ENCODE measurements at regions not wholly inside any gene's neighbourhood (a gene's known extent, or its start where the extent isn't known, plus 50 kb on each side); places are given as distances from the start of the nearest gene placed in this dataset.

DNA sequence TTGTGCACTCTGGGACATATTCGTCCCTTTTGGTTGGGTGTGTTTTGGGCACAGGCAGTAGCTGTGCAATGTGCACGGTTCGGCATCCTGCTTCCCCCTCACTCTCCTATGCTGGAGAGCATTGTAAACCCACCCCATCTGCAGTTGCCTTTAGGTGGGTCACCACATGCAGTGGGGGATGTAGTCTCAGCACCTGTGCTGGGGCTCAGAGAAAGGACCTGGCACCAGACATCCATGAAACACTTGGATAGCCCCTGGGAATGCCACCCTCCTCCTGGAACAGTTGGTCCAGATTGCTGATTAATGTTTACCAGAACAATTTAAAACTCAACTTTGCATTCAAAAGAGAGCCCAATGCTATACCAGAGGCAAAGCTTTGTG is 123.9 kb upstream of the MEF2A start:
- DNase-seq (peak; percentile 3), ATAC-seq (ENCODE audit: low read depth) (no peak)
- Histone ChIP-seq H3K27ac (ENCODE audit: low read length in 2 of 2) (no peak overlapping the region), H3K9me3 (ENCODE audit: control extremely low read depth in 1 of 3, control insufficient read depth in 2 of 3, insufficient read depth in 1 of 3, low read length in 2 of 3) (peaks cover 0 to 1% (median 0%) of the 10 kb centered on the region in 3 donors), H2AFZ (ENCODE audit: insufficient read depth, low read depth, low read length, poor library complexity, severe bottlenecking) (no peak overlapping the region), H3K27me3 (replicated peaks in 1 of 4; ENCODE audit: control extremely low read depth in 1 of 4, control insufficient read depth in 3 of 4, insufficient read depth in 4 of 4, low read length in 3 of 4) (no peaks in the 10 kb centered on the region), H3K4me3 (ENCODE audit: control extremely low read depth in 1 of 5, extremely low read depth in 1 of 5, insufficient read depth in 1 of 5, low read depth in 2 of 5, low read length in 4 of 5) (no peak overlapping the region), H3K36me3 (replicated peaks in 1 of 2; ENCODE audit: control extremely low read depth in 1 of 2, control insufficient read depth in 1 of 2, extremely low read depth in 1 of 2, insufficient read depth in 2 of 2, low read length in 1 of 2) (no peaks in the 10 kb centered on the region), H3K4me2 (replicated peaks; ENCODE audit: low read depth, low read length, poor library complexity, severe bottlenecking) (no peak overlapping the region), H3K4me1 (ENCODE audit: control insufficient read depth in 2 of 2, insufficient read depth in 2 of 2, low read length in 2 of 2) (peaks cover 34 to 41% of the 10 kb centered on the region in 2 donors), H4K20me1 (ENCODE audit: control insufficient read depth, insufficient read depth, low read length, poor library complexity, severe bottlenecking) (no peaks in the 10 kb centered on the region), H3K79me2 (ENCODE audit: control insufficient read depth, insufficient read depth, low read length) (no peaks in the 10 kb centered on the region), H3K9ac (ENCODE audit: low read length) (no peak overlapping the region)
- Mint-ChIP-seq H3K27me3 (no peaks in the 10 kb centered on the region), H3K4me3 (no peak overlapping the region), H3K4me1 (peaks cover 36% of the 10 kb centered on the region), H3K27ac (no peak overlapping the region), H3K9me3 (ENCODE audit: insufficient read depth) (no peaks in the 10 kb centered on the region)
- 100% methylated on average over 2 of the region's 3 CpGs for WGBS (ENCODE audit: insufficient coverage)
- CTCF ChIA-PET, result interaction anchor here (2.7 kb wide), 1 partner anchor 262 kb away, joined by 9 read pairs; no protein-coding TSS in a partner anchor
- intact Hi-C loops (cut with micrococcal nuclease), result no loop called here
- TF ChIP-seq, protein P1, sequence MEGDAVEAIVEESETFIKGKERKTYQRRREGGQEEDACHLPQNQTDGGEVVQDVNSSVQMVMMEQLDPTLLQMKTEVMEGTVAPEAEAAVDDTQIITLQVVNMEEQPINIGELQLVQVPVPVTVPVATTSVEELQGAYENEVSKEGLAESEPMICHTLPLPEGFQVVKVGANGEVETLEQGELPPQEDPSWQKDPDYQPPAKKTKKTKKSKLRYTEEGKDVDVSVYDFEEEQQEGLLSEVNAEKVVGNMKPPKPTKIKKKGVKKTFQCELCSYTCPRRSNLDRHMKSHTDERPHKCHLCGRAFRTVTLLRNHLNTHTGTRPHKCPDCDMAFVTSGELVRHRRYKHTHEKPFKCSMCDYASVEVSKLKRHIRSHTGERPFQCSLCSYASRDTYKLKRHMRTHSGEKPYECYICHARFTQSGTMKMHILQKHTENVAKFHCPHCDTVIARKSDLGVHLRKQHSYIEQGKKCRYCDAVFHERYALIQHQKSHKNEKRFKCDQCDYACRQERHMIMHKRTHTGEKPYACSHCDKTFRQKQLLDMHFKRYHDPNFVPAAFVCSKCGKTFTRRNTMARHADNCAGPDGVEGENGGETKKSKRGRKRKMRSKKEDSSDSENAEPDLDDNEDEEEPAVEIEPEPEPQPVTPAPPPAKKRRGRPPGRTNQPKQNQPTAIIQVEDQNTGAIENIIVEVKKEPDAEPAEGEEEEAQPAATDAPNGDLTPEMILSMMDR (IDR thresholded peaks at IDR 0.05), result no peak
- TF ChIP-seq EZH2 (IDR thresholded peaks at IDR 0.05; ENCODE audit: borderline replicate concordance, insufficient read depth, low read depth, low read length, poor library complexity, severe bottlenecking), result no peak
- POLR2A ChIA-PET, result interaction anchor here (1.5 kb wide), 1 partner anchor 63 kb away, joined by 3 read pairs; no protein-coding TSS in a partner anchor

DNA sequence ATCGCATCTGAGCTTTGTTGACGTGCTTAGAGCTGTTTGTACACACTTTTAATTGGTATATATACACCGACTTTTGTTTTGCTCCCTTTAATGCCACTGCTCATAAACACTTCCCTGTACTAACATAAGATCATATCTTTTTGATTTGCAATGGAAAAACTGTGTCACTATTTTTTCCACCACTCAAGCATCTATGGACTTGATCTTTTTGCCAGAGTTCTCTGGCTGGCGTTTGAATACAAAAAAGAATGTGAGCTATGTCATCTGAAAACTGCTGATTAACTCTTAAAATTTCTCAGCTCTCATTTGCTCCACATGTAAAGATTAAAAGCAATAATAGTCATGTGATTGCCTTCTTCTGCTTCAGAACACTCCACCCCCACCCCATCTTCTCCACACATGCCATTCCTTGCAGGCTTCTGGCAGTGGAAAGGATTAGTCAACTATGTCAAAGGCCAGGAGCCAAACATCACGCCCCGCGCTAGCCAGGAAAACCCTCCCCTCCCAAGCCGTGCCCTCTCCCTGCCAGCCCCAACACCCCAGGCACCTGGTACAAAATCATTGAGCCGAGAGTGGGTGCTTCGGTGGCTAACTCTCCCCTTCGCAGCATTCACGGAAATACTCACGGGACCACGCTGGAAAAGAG is 123.4 kb upstream of the MEF2A start:
- ChIA-PET CTCF (interaction anchor here (2.7 kb wide), 1 partner anchor 262 kb away, joined by 9 read pairs; no protein-coding TSS in a partner anchor), POLR2A (interaction anchor here (1.5 kb wide), 1 partner anchor 62 kb away, joined by 3 read pairs; no protein-coding TSS in a partner anchor)
- H2AFZ ChIP-seq (ENCODE audit: insufficient read depth, low read depth, low read length, poor library complexity, severe bottlenecking), result no peak overlapping the region
- peak overlapping the region; percentile 44 for H3K4me3 Mint-ChIP-seq
- no peak overlapping the region for H3K9ac ChIP-seq (ENCODE audit: low read length)
- no peaks in the 10 kb centered on the region for H3K36me3 ChIP-seq (replicated peaks in 1 of 2; ENCODE audit: control extremely low read depth in 1 of 2, control insufficient read depth in 1 of 2, extremely low read depth in 1 of 2, insufficient read depth in 2 of 2, low read length in 1 of 2)
- peaks cover 0 to 6% (median 0%) of the 10 kb centered on the region in 3 donors for H3K9me3 ChIP-seq (ENCODE audit: control extremely low read depth in 1 of 3, control insufficient read depth in 2 of 3, insufficient read depth in 1 of 3, low read length in 2 of 3)
- H3K4me3 ChIP-seq (ENCODE audit: control extremely low read depth in 1 of 5, extremely low read depth in 1 of 5, insufficient read depth in 1 of 5, low read depth in 2 of 5, low read length in 4 of 5), result no peak overlapping the region
- TF ChIP-seq, protein P1 (IDR thresholded peaks at IDR 0.05), result no peak
- TF ChIP-seq EZH2 (IDR thresholded peaks at IDR 0.05; ENCODE audit: borderline replicate concordance, insufficient read depth, low read depth, low read length, poor library complexity, severe bottlenecking), result no peak
- no peaks in the 10 kb centered on the region for H3K27me3 Mint-ChIP-seq
- H3K27me3 ChIP-seq (replicated peaks in 1 of 4; ENCODE audit: control extremely low read depth in 1 of 4, control insufficient read depth in 3 of 4, insufficient read depth in 4 of 4, low read length in 3 of 4), result no peaks in the 10 kb centered on the region
- 40% methylated on average over 7 of the region's 14 CpGs for WGBS (ENCODE audit: insufficient coverage)
- H3K9me3 Mint-ChIP-seq (ENCODE audit: insufficient read depth), result no peaks in the 10 kb centered on the region
- no peaks in the 10 kb centered on the region for H4K20me1 ChIP-seq (ENCODE audit: control insufficient read depth, insufficient read depth, low read length, poor library complexity, severe bottlenecking)
- intact Hi-C loops (cut with micrococcal nuclease), result no loop called here
- no peak overlapping the region for H3K27ac ChIP-seq (ENCODE audit: low read length in 2 of 2)
- peak; percentile 1 for DNase-seq
- H3K79me2 ChIP-seq (ENCODE audit: control insufficient read depth, insufficient read depth, low read length), result no peaks in the 10 kb centered on the region
- peak; percentile 57 for ATAC-seq (ENCODE audit: low read depth)
- peak overlapping the region; percentile 47 for H3K4me2 ChIP-seq (replicated peaks; ENCODE audit: low read depth, low read length, poor library complexity, severe bottlenecking)
- peaks cover 36% of the 10 kb centered on the region for H3K4me1 Mint-ChIP-seq
- H3K27ac Mint-ChIP-seq, result peak overlapping the region; percentile 17
- H3K4me1 ChIP-seq (ENCODE audit: control insufficient read depth in 2 of 2, insufficient read depth in 2 of 2, low read length in 2 of 2), result peaks cover 34 to 46% of the 10 kb centered on the region in 2 donors
